ENCODE measurements at regions not wholly inside any gene's neighbourhood (a gene's known extent, or its start where the extent isn't known, plus 50 kb on each side); places are given as distances from the start of the nearest gene placed in this dataset.

DNA sequence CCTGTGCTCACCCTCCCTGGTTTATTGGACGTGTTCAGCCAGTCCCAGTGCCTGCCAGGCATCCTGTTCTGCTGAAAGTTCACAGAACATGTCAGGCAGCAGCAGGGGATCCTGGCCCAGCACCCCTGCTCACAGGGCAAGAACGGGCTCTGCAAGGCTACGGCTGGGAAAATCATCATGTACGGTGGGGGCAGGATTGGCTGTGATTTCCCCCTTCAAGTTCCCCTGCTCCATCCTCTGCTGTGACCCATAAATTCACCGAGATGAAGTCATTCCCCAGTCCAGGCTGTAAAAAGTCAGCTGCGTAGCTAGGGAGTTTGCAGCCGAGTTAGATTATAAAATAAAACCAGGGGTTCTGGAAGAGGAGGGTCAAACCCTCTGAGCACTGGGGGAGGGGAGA, 484.1 kb upstream of the ZMIZ1 start:
- Histone ChIP-seq H3K9ac (ENCODE audit: low read depth, low read length) (no peak overlapping the region), H3K27me3 (ENCODE audit: insufficient read depth, low read length) (no peaks in the 10 kb centered on the region), H3K36me3 (ENCODE audit: insufficient read depth, low read depth, low read length) (no peaks in the 10 kb centered on the region), H3K4me1 (ENCODE audit: insufficient read depth, low read length) (peaks cover 2% of the 10 kb centered on the region; the same call in 1 of the 2 replicates), H3K9me3 (ENCODE audit: insufficient read depth, low read depth, low read length) (no peaks in the 10 kb centered on the region), H3K4me3 (ENCODE audit: low read length) (no peak overlapping the region), H3K27ac (ENCODE audit: low read length) (no peak overlapping the region)

DNA sequence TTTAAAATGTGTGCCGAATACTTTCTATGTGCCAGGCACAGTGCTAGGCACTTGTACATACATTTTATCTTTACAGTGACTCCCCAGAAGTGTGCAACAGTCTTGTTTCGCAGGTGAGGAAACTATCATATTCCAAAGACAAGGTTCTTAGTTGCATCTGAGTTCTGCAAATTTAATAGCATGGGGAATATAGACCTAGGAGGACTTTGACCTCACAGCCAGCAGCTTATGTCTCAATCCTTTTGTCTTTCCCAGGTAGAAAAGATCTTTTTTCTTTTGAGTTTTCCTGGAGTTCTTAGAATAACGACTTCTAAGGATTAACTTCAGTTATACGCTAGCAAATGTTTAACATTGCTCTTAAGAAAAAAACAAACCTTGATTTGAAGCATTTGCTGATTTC, 482.8 kb upstream of the ZMIZ1 start:
- Histone ChIP-seq H3K27me3 (ENCODE audit: insufficient read depth, low read length) (no peaks in the 10 kb centered on the region), H3K36me3 (ENCODE audit: insufficient read depth, low read depth, low read length) (no peaks in the 10 kb centered on the region), H3K27ac (ENCODE audit: low read length) (no peak overlapping the region), H3K4me1 (ENCODE audit: insufficient read depth, low read length) (peaks cover 2% of the 10 kb centered on the region; the same call in 1 of the 2 replicates), H3K4me3 (ENCODE audit: low read length) (no peak overlapping the region), H3K9me3 (ENCODE audit: insufficient read depth, low read depth, low read length) (no peaks in the 10 kb centered on the region), H3K9ac (ENCODE audit: low read depth, low read length) (no peak overlapping the region)

DNA sequence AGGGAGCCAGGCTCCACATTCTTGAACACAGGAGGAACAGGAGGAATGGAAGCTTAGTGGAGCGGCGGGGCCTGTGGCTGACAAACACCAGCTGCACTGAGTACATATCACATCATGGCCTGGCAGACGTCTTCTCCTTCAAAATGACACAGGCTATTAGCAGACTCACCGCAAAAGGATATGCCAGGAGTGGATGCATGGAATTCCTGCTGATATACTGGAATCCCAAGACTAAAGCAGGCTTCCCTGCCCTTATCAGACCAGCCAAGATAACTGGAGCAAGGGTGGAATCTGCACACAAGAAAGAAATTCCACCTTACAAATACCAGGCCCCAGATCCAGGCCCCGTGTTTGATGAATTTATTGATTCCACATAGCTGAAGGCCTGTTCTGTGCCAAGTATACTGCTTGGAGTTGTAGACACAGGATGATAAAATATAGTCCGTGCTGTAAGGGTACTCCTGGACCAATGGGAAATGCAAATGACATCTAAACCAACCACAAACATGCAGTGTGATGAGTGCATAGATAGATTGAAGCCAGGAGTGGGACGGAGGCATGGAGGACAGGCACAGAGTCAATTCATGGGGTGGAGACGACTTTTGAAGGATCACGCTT, 480.5 kb upstream of the ZMIZ1 start:
- Histone ChIP-seq H3K9me3 (ENCODE audit: insufficient read depth, low read depth, low read length) (no peaks in the 10 kb centered on the region), H3K27me3 (ENCODE audit: insufficient read depth, low read length) (no peaks in the 10 kb centered on the region), H3K36me3 (ENCODE audit: insufficient read depth, low read depth, low read length) (no peaks in the 10 kb centered on the region), H3K4me1 (ENCODE audit: insufficient read depth, low read length) (peaks cover 2% of the 10 kb centered on the region; the same call in 1 of the 2 replicates), H3K27ac (ENCODE audit: low read length) (no peak overlapping the region), H3K4me3 (ENCODE audit: low read length) (no peak overlapping the region), H3K9ac (ENCODE audit: low read depth, low read length) (no peak overlapping the region)

DNA sequence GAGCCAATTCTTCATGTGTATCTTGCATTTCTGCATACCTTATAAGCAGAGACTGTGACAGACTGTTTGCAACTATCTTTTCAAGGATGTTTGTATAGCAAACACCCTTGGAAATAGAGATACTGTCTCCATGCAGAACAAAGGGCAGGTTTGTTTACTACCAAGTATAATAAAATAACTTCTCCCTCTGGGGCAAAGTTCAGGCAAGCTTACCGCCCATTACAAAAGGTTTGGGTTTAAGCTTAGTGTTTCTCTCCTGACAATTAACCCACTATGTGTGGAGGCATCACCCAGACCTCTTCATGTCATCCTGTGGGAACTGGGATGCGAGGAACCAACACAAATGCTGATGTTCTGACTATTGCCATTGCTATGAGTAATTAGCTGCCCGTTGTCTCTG, 479.1 kb upstream of the ZMIZ1 start:
- no peak overlapping the region for H3K27ac ChIP-seq (ENCODE audit: low read length)
- no peaks in the 10 kb centered on the region for H3K9me3 ChIP-seq (ENCODE audit: insufficient read depth, low read depth, low read length)
- H3K36me3 ChIP-seq (ENCODE audit: insufficient read depth, low read depth, low read length), result no peaks in the 10 kb centered on the region
- H3K4me3 ChIP-seq (ENCODE audit: low read length), result no peak overlapping the region
- H3K27me3 ChIP-seq (ENCODE audit: insufficient read depth, low read length), result no peaks in the 10 kb centered on the region
- no peak overlapping the region for H3K9ac ChIP-seq (ENCODE audit: low read depth, low read length)
- H3K4me1 ChIP-seq (ENCODE audit: insufficient read depth, low read length), result peaks cover 2% of the 10 kb centered on the region; the same call in 1 of the 2 replicates

DNA sequence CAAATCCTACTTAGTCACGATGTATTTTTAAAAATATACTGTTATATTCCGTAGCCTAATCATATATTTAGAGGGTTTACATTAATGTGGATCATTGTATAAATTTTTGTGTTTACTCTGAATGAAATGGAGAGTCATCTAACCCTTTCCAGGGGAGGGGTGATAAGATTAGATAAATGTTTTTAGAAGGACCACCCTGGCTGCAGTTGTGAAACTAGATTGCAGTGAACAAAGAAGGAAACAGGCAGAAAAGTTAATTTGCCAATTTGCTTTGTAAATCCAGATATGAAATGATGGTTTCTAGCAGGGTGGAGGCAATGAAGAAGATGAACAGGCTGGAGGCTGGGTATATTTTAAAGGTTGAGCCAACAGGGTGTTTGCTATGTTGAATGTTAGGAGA, 477.7 kb upstream of the ZMIZ1 start:
- no peak overlapping the region for H3K27ac ChIP-seq (ENCODE audit: low read length)
- H3K4me1 ChIP-seq (ENCODE audit: insufficient read depth, low read length), result no peaks in the 10 kb centered on the region
- H3K27me3 ChIP-seq (ENCODE audit: insufficient read depth, low read length), result no peaks in the 10 kb centered on the region
- no peak overlapping the region for H3K4me3 ChIP-seq (ENCODE audit: low read length)
- no peaks in the 10 kb centered on the region for H3K36me3 ChIP-seq (ENCODE audit: insufficient read depth, low read depth, low read length)
- H3K9ac ChIP-seq (ENCODE audit: low read depth, low read length), result no peak overlapping the region
- H3K9me3 ChIP-seq (ENCODE audit: insufficient read depth, low read depth, low read length), result no peaks in the 10 kb centered on the region

DNA sequence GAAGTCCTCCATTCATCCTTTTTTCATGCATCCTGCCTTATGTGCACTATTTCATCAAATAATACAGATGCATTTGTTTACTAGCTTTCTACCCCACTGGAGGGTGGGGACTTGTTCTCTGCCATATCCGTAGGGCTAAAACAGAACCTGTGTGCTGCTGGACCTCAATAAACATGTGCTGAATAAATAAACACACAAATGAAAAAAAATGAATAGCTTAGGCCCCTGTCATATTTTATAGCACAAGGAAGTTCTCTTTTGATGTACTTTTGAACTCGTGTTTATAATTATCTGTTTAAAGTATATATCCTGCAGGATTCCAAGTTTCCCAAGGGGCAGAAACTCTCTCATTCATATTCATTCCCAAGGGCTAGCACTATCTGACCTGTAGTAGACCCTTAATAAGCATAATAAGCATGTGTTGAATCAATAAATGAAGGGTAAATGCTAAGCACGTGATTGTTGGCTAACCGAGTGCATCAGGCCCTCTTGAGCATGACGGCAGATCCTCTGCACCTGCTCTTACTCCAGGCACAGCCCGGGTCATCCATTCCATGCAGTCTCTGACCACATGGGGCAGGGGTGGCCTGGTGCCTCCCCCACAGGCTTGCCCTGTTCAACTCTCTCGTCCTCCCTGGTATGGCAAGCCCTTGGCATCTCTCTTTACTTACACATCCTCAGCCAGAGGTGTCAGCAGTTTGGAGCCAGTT, 474.1 kb upstream of the ZMIZ1 start:
- H3K27ac ChIP-seq (ENCODE audit: low read length), result no peak overlapping the region
- no peaks in the 10 kb centered on the region for H3K9me3 ChIP-seq (ENCODE audit: insufficient read depth, low read depth, low read length)
- H3K4me1 ChIP-seq (ENCODE audit: insufficient read depth, low read length), result no peaks in the 10 kb centered on the region
- no peak overlapping the region for H3K9ac ChIP-seq (ENCODE audit: low read depth, low read length)
- H3K27me3 ChIP-seq (ENCODE audit: insufficient read depth, low read length), result no peaks in the 10 kb centered on the region; the same call in 1 of the 2 replicates
- H3K36me3 ChIP-seq (ENCODE audit: insufficient read depth, low read depth, low read length), result no peaks in the 10 kb centered on the region
- no peak overlapping the region for H3K4me3 ChIP-seq (ENCODE audit: low read length)

DNA sequence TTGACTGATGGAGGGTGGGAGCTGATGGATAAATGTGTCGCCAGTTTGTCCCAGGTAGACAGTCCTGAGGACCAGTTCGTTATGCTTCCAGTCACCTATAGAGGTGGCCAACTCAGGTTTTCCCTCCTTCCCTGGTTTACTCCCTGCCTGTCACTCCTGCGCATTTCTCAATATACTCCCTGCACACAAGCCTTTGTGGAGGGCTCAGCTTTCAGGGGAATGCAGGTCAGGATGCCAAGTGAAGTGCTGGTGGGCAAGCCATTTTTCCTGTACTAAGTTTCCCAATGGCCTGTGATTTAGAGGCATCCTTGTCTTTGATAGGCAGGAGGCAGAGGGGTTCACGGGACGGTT, 473.5 kb upstream of the ZMIZ1 start:
- Histone ChIP-seq H3K4me3 (ENCODE audit: low read length) (no peak overlapping the region), H3K27me3 (ENCODE audit: insufficient read depth, low read length) (no peaks in the 10 kb centered on the region; the same call in 1 of the 2 replicates), H3K9me3 (ENCODE audit: insufficient read depth, low read depth, low read length) (no peaks in the 10 kb centered on the region)

DNA sequence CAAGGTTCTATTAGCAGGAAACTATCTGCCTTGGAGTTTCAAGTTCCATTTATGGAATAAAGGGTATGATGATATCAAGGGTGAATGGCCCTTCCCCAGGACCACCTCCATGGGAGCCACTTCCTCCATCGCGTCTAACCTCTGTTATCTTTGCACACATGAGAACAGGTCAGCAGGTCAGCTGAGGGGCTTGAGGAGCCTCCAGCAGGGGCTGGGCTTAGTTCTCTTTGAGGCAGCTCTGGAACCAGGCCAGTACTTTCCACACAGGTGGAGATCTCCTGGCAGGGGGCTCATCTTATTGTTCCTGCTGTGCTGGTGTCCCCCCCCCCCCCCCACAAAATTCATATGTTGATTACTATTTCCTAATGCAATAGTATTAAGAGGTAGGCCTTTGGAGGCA, 472.2 kb upstream of the ZMIZ1 start:
- Histone ChIP-seq H3K4me1 (ENCODE audit: insufficient read depth, low read length) (no peaks in the 10 kb centered on the region), H3K27ac (ENCODE audit: low read length) (no peak overlapping the region), H3K9me3 (ENCODE audit: insufficient read depth, low read depth, low read length) (no peaks in the 10 kb centered on the region), H3K4me3 (ENCODE audit: low read length) (no peak overlapping the region), H3K9ac (ENCODE audit: low read depth, low read length) (no peak overlapping the region), H3K27me3 (ENCODE audit: insufficient read depth, low read length) (peaks cover 4% of the 10 kb centered on the region; the same call in 1 of the 2 replicates), H3K36me3 (ENCODE audit: insufficient read depth, low read depth, low read length) (no peaks in the 10 kb centered on the region)

More for the DNA sequence above, 473.5 kb upstream of the ZMIZ1 start:
- H3K4me1 ChIP-seq (ENCODE audit: insufficient read depth, low read length), result no peaks in the 10 kb centered on the region
- H3K27ac ChIP-seq (ENCODE audit: low read length), result no peak overlapping the region
- H3K36me3 ChIP-seq (ENCODE audit: insufficient read depth, low read depth, low read length), result no peaks in the 10 kb centered on the region
- no peak overlapping the region for H3K9ac ChIP-seq (ENCODE audit: low read depth, low read length)

DNA sequence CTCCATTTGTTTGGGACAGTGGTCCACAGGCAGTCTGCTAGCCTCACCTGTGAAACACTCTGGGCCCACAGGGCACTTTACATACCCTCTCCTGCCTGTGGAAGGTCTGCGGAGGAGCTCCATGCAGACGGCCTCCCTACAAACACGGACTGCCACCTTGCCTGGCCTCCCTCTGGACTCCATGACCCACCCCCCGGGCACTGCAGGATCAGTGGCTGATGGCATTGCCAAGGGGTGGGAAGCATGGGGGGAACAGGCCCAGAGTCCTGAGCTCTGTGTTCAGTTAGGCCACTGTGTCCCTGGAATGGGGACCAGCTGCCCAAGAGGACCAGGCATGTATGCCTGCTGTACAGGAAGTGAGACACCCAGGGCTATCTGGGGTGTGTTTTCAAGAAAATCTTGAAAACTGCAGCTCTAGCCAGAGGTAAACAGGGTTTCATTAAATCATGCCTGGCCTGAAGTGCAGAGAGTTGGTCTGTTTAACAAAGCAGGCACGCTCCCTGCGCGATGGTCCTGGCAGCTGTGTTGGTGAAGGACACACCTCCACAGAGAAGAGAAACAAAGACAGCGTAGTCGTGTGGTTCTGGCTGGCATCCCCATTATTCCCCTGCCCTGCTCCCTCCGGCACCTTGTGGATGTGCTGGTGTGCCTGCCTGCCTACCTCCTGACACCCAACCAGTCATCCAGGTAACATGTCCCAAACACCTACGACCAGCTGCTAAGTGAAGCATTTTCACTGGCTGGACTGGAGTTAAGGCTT, 470.8 kb upstream of the ZMIZ1 start:
- Histone ChIP-seq H3K27me3 (ENCODE audit: insufficient read depth, low read length) (peaks cover 4% of the 10 kb centered on the region; the same call in 1 of the 2 replicates), H3K4me3 (ENCODE audit: low read length) (no peak overlapping the region), H3K9me3 (ENCODE audit: insufficient read depth, low read depth, low read length) (no peaks in the 10 kb centered on the region), H3K27ac (ENCODE audit: low read length) (no peak overlapping the region), H3K4me1 (ENCODE audit: insufficient read depth, low read length) (no peaks in the 10 kb centered on the region), H3K9ac (ENCODE audit: low read depth, low read length) (no peak overlapping the region), H3K36me3 (ENCODE audit: insufficient read depth, low read depth, low read length) (no peaks in the 10 kb centered on the region)

DNA sequence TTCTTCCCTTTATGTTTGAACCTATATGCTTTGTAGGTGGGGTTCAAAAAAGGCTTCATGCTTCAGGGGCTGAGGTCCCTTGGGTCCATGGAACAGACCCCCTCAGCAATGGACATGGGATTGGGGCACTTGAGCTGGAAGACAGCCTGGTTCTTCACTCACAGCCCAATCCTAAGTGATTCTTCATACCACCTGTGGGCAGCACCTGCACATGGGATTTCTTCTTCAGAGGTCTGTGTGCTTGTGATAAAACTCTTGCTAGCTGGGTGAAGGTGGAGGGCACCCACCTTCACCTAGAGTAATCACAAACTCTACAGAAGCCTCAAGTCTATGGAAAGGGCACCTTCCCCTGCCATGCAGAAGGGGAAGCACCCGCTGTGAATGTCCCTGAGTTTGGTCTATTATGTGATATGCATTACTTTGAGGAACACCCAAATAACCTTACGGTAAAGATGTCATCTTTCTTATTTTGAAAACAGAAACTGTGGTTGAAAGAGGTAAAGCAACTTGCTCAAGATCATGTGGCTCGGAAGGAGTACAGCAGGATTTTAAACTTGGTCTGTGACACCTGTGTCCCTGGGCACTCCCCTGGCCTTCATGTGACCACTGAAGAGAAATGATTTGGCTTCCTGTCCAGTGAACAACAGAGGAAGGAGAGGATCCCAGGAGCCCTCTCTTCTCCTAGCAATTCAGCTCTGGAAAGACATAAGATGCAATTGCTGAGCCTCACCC, 469.5 kb upstream of the ZMIZ1 start:
- H3K9ac ChIP-seq (ENCODE audit: low read depth, low read length), result no peak overlapping the region
- no peaks in the 10 kb centered on the region for H3K4me1 ChIP-seq (ENCODE audit: insufficient read depth, low read length)
- no peaks in the 10 kb centered on the region for H3K9me3 ChIP-seq (ENCODE audit: insufficient read depth, low read depth, low read length)
- peaks cover 6% of the 10 kb centered on the region; the same call in 1 of the 2 replicates for H3K27me3 ChIP-seq (ENCODE audit: insufficient read depth, low read length)
- H3K36me3 ChIP-seq (ENCODE audit: insufficient read depth, low read depth, low read length), result no peaks in the 10 kb centered on the region
- no peak overlapping the region for H3K27ac ChIP-seq (ENCODE audit: low read length)
- H3K4me3 ChIP-seq (ENCODE audit: low read length), result no peak overlapping the region

DNA sequence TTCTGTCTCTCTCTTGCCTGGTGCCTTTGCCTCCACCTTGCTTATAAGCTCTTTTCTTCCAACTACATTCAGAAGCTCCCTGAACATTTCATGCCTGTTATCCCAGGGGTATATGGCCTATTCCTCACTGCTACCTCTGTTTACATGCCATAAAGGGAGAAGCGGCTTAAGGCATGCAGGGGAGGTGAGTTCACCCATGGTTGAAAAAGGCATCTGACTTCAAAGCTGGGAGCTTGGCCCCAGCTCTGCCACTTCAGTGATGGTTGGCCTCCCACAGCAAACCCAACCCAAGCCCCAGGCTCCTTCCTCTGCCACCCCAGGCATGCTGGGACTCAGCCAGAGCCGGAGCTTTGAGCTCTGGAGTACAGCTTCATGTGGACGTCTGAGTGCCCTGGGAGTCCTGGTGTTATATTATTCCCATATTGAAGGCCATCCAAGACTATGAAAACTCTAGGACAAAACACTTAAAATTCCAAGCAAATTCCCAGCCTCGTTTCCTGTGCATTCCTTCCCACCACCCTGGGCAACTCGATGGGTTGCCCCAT, 468.6 kb upstream of the ZMIZ1 start:
- Histone ChIP-seq H3K9me3 (ENCODE audit: insufficient read depth, low read depth, low read length) (no peaks in the 10 kb centered on the region), H3K4me1 (ENCODE audit: insufficient read depth, low read length) (no peaks in the 10 kb centered on the region), H3K4me3 (ENCODE audit: low read length) (no peak overlapping the region), H3K27ac (ENCODE audit: low read length) (no peak overlapping the region), H3K36me3 (ENCODE audit: insufficient read depth, low read depth, low read length) (no peaks in the 10 kb centered on the region), H3K9ac (ENCODE audit: low read depth, low read length) (no peak overlapping the region), H3K27me3 (ENCODE audit: insufficient read depth, low read length) (peaks cover 8% of the 10 kb centered on the region; the same call in 1 of the 2 replicates)

All from iPS-20b (cell line).